ENCODE measurements at regions not wholly inside any gene's neighbourhood (a gene's known extent, or its start where the extent isn't known, plus 50 kb on each side); places are given as distances from the start of the nearest gene placed in this dataset.
"Not testable (repeated sequence)": the region's sequence is repeated elsewhere in the genome, so short reads cannot be mapped to it uniquely, and the experiment has no call there.

DNA sequence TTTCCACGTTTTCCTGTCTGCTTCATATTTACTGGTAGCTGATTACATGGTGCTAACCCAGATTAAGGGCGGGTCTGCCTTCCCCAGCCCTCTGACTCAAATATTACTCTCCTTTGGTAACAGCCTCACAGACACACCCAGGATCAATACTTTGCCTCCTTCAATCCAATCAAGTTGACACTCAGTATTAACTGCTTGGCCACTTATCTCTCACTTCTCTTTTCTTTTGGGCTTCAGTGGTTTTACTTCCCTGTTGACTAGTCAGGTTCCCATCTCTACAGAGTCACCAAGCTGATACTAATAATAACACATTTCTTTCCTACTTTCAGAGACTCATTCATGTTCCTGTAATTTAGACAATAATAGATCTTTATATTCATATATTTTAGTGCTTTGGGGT lies 302.2 kb upstream of the MAP2 start:
- DNase-seq = no peak
- intact Hi-C loops (cut with DNase I) = no loop called here
- peak; percentile 30 for ATAC-seq
- Histone ChIP-seq H3K4me3 (no peak overlapping the region), H3K36me3 (no peaks in the 10 kb centered on the region), H3K27me3 (no peaks in the 10 kb centered on the region), H3K9me3 (no peaks in the 10 kb centered on the region), H3K27ac (no peak overlapping the region), H3K4me1 (no peaks in the 10 kb centered on the region)
- TF ChIP-seq CTCF (IDR thresholded peaks at IDR 0.05) = no peak

DNA sequence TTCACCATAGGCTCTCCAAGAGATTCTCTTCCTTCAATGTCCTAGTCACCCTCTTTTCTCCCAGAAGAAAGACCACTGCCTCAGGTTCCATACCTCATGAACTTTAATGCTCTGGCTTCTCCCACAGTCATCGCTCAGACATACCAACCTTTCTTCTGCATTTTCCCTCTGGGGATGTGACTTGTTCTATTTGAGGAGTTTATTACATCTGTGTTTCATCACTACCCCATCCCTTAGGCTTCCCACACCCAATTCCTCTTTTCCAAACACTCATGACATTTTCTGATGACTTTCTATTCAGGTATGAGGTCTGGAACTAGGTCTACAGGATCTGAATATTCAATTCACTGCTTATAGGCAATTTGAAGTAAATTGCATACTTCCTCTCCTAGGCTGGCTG lies 298.6 kb upstream of the MAP2 start:
- no peaks in the 10 kb centered on the region for H3K9me3 ChIP-seq
- no peaks in the 10 kb centered on the region for H3K36me3 ChIP-seq
- DNase-seq (no peak), ATAC-seq (no peak)
- intact Hi-C loops (cut with DNase I) = no loop called here
- no peak for TF ChIP-seq CTCF (IDR thresholded peaks at IDR 0.05)
- no peaks in the 10 kb centered on the region for H3K27me3 ChIP-seq
- H3K4me1 ChIP-seq = no peaks in the 10 kb centered on the region
- H3K4me3 ChIP-seq = no peak overlapping the region
- no peak overlapping the region for H3K27ac ChIP-seq

DNA sequence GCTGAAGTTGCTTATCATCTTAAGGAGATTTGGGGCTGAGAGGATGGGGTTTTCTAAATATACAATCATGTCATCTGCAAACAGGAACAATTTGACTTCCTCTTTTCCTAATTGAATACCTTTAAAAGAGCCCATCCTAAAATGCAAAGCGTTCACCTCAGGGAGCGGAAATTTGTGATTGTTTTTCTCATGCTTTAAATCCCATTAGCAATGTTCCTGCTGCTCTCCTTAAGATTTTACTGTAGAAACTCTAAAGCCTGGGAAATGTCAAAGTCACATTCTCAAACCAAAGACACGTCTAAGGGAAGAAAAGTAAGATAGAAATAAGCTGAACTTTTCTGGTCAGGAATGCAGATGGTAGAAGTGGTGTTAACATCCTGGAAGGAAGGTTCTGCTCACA lies 285.8 kb upstream of the MAP2 start:
- peaks cover 0 to 3% of the 10 kb centered on the region in 2 donors for H3K9me3 ChIP-seq
- TF ChIP-seq CTCF (IDR thresholded peaks at IDR 0.05) = no peak
- H3K27me3 ChIP-seq = no peaks in the 10 kb centered on the region
- DNase-seq (no peak), ATAC-seq (no peak)
- no peak overlapping the region for H3K27ac ChIP-seq
- intact Hi-C loops (cut with DNase I) = no loop called here
- H3K36me3 ChIP-seq = no peaks in the 10 kb centered on the region
- no peaks in the 10 kb centered on the region for H3K4me1 ChIP-seq
- H3K4me3 ChIP-seq = no peak overlapping the region

DNA sequence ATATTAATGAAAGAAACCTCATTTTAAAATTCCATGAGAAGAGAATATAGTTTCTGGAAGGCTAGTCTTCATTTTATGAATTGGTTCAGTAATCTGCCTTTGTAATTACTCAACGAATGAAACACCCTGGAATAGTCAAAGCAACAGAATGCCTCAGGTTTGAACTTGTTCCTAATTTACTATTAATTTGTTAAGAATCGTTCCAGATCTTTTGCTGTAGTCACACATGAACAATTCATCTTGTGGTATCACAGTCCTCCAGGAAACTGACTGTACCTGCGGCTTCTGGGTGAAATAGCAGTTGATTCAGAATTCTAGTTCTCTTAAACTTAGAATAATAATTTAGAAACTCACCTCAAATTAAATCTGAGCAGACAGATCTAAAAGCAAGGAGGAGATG lies 282.7 kb upstream of the MAP2 start:
- Histone ChIP-seq H3K9me3 (peaks cover 0 to 3% of the 10 kb centered on the region in 2 donors), H3K4me1 (no peaks in the 10 kb centered on the region), H3K27ac (no peak overlapping the region), H3K27me3 (no peaks in the 10 kb centered on the region), H3K36me3 (no peaks in the 10 kb centered on the region), H3K4me3 (no peak overlapping the region)
- DNase-seq (no peak), ATAC-seq (no peak)
- intact Hi-C loops (cut with DNase I) = no loop called here
- TF ChIP-seq CTCF (IDR thresholded peaks at IDR 0.05) = no peak

- Histone ChIP-seq H3K9me3 (peaks cover 0 to 3% of the 10 kb centered on the region in 2 donors), H3K27me3 (no peaks in the 10 kb centered on the region), H3K36me3 (no peaks in the 10 kb centered on the region), H3K27ac (no peak overlapping the region), H3K4me1 (no peaks in the 10 kb centered on the region), H3K4me3 (no peak overlapping the region)
- intact Hi-C loops (cut with DNase I) = no loop called here
- TF ChIP-seq CTCF (IDR thresholded peaks at IDR 0.05) = no peak
- no peak for DNase-seq
- no peak for ATAC-seq
Measured at GRCh38 chr2:209141818-209142217, 282.0 kb upstream of the MAP2 start.

- intact Hi-C loops (cut with DNase I); H3K9me3 ChIP-seq; H3K4me1 ChIP-seq; ATAC-seq; H3K27ac ChIP-seq; H3K36me3 ChIP-seq; H3K4me3 ChIP-seq; H3K27me3 ChIP-seq: not testable (repeated sequence)
- DNase-seq = peak in 1 of 4 donors; percentile 59
Measured at GRCh38 chr2:209145220-209145691, 278.6 kb upstream of the MAP2 start.
